ENCODE measurements at regions not wholly inside any gene's neighbourhood (a gene's known extent, or its start where the extent isn't known, plus 50 kb on each side); places are given as distances from the start of the nearest gene placed in this dataset.

- no peak for DNase-seq (ENCODE audit: low read depth in 1 of 2, low spot score in 1 of 2)
Measured at GRCh38 chr2:217182926-217183325, 323.1 kb upstream of the TNP1 start.

DNA sequence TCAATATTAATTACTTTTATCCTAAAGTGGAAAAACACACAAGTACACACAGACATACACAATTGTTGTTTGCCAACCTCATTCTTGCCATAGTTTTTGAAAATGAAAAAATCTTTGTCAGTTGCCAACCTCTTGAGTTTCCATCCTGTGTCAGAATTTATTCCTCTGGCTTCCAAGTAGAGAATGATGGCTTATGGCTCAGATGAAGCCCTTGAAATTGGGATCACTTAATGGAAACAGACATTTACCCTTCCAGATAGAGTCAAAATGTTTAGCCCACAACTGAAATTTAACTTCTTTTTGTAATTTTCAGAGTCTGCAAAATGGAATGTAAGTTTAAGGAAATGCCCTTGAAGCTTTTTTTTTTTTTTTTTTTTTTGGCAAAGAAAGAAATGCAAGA, 321.6 kb upstream of the TNP1 start:
- DNase-seq (ENCODE audit: low read depth in 1 of 2, low spot score in 1 of 2) = no peak

DNA sequence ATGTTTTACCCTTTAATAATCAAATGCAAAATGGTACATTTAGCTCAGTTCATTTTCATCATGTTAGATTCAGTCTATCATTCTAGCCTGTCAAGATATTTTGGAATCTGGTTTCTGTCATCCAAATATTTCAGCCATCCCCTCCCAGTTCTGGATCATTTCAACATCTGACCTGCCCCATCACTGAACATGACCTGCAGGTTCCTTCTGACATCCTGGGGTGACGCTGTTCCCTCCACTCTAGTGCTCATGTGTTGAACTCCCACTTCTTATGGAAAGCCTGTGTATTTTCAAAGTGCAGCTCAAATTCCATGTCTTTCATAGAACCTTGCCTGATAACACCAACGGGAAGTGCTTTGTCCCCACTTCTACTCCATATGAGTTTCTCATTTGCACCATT, 320.0 kb upstream of the TNP1 start:
- no peak for DNase-seq (ENCODE audit: low read depth in 1 of 2, low spot score in 1 of 2)

DNA sequence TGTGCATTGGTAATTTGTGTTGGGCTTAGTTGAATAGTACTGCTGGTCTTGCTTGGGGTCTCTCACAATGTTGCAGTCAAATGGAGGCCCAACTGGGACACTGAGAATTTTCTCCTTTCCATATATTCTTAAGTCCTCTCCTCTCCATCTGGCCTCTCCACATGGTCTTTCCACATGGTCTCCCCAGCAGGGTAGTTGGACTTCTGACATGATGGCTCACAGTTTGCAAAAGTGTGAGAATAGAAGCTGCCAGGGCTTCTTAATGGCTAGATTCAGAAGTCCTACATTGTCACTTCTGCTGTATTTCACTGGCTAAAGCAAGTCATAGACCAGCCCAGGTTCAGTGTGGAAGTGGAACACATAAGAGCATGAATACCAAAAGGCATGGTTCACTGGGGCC, 318.5 kb upstream of the TNP1 start:
- no peak for DNase-seq (ENCODE audit: low read depth in 1 of 2, low spot score in 1 of 2)

DNA sequence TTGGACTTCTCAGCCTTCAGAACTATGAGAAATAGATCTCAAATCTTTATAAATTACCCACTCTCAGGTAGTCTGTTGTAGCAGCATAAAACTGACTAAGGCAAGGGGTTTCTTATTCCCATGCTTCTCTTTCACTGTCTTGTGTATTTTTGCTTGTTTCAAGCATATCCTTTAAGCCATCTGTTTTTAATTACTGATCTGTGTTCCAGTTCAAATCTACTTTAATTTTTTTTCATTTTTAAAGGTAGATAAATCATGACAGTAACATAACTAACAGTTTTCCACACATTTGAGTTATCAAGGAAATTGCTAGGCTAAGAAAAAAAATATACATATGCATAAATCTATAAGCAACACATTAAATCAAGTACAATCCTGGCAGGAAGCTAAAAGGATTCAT, 317.9 kb upstream of the TNP1 start:
- DNase-seq (ENCODE audit: low read depth in 1 of 2, low spot score in 1 of 2) = no peak

GRCh38 chr2:217171874-217172273, 312.0 kb upstream of the TNP1 start:
- no peak for DNase-seq (ENCODE audit: low read depth in 1 of 2, low spot score in 1 of 2)

DNA sequence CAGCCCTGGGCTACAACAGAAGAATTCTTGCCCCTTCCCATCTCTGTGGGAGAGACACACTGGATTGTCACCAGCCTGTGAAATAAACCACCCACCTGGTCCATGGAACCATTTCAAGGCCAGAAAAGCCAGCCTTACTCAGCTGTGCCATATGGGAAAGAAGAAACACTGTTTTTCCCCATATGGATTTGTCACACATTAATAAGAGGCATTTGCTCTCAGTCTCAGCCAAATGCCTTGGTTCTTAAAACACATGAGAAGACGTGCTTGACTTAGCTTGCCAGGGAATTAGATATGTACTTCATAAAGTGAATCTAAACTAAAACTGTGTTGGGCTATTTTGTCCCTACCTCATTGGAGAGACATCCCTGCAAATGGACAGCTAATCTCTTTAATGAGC, 308.6 kb upstream of the TNP1 start:
- no peak for DNase-seq (ENCODE audit: low read depth in 1 of 2, low spot score in 1 of 2)

- no peak for DNase-seq (ENCODE audit: low read depth in 1 of 2, low spot score in 1 of 2)
Measured at GRCh38 chr2:217167531-217167930, 307.7 kb upstream of the TNP1 start.

DNA sequence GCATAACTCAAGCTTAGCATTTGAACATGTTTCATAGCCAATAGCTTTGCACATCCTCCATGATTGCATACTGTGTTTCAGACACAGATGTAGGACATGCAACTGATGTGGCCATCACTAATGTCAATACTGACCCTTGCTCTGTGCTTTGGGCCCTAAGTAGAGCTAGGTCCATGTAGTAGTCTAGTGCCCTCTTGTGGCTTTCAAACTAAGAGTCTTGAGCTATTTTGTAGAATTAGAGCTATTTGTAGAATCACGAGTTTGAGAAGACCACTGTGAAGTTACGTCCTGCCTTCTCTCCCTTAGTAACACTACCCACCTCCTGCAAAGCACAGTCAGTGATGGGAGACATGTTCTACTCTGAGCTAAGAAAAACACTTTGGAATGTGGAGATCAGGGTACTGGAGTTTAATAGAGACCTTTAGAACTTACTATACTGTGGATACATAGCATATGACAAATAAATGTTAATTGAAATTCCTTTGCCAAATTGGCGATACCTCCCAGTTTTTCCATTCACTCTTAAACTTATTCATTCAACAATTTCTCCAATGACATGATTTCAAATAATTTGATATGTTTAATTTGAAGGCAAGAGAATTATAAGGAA, 306.5 kb upstream of the TNP1 start:
- no peak for DNase-seq (ENCODE audit: low read depth in 1 of 2, low spot score in 1 of 2)

- no peak for DNase-seq (ENCODE audit: low read depth in 1 of 2, low spot score in 1 of 2)
Measured at GRCh38 chr2:217165547-217165946, 305.7 kb upstream of the TNP1 start.

GRCh38 chr2:217163987-217164386, 304.1 kb upstream of the TNP1 start:
- no peak for DNase-seq (ENCODE audit: low read depth in 1 of 2, low spot score in 1 of 2)

DNA sequence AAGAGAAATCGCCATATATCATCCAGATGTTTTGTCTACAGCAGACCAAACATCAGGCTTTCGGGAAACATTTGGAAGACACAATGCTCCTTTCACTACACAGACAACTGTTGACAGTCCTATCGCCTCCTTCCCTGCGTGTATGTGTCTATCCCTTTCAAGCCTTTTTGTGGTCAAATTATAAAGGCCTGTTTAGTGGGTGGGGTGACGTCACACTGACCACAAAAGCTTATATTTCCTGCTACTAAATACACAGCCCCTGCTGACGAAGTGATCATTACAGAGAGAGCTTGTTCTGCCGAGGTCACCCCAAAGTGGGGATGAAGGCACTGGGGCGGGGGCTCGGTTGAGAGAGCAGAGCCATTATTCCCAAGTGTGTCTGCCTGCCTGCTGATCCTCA, 302.7 kb upstream of the TNP1 start:
- DNase-seq (ENCODE audit: low read depth in 1 of 2, low spot score in 1 of 2) = no peak

DNA sequence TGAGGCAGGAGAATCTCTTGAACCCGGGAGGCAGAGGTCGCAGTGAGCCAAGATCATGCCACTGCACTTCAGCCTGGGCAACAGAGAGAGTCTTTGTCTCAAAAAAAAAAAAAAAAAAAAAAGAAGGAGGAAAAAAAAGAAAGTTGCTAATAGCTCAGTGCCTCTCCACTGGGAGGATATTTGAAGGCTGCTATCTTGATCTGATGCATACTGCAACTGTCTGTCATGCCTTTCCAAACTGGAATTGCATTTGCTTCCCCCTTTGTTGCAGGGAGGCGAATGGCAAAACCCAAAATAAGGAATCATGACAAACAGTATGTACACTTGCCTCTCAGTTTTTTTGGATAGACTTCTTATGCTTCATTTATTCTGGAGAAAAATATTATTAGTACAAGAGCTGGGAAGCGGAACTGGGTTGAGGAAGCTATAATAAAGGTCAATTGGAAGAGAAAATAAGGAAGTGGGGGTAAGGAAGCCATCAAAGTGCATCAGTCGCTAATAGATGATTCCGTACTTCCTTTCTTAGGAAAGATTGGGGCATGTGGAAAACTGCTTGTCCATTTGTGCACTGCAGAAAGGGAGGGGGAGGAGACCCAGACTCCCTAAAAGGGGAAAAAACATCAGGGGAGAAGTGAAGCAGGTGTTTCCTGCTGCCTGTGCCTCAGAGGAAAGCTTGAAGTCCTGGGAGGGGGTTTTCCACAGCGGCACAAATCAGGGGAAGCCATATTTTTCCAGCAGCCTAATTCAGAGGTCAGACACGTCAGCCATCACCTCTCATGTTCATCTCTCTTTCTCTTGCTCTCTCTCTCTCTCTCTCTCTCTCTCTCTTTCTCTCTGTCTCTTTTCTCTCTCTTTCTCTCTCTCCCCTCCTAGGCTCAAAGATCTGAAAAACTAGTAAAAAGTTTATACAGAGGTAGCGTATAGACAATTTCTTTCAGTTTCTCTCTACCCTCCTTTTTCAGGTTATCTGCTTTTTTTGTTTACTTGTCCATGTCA, 301.4 kb upstream of the TNP1 start:
- no peak for DNase-seq (ENCODE audit: low read depth in 1 of 2, low spot score in 1 of 2)

GRCh38 chr2:217160103-217160743, 300.4 kb upstream of the TNP1 start:
- no peak for DNase-seq (ENCODE audit: low read depth in 1 of 2, low spot score in 1 of 2)

DNA sequence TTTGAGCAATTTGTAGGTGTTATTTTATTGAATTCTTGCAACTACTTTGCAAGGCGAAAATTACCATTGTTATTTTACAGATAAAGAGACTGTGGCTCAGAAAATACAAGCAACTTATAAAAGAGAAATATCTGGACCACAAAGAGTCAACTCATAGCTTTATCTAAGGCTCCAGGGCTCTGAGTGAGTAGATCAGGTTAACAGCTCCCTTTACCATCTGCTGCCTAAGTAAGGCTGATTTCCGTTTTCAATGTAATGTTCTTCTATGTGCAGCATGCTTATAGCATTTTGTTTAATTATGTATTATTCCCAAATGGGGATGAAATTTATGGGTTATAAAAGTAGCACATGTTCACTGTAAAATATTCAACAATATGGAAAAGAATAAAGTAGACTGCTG, 299.1 kb upstream of the TNP1 start:
- DNase-seq (ENCODE audit: low read depth in 1 of 2, low spot score in 1 of 2) = no peak

GRCh38 chr2:217157581-217157980, 297.7 kb upstream of the TNP1 start:
- DNase-seq (ENCODE audit: low read depth in 1 of 2, low spot score in 1 of 2) = no peak

DNA sequence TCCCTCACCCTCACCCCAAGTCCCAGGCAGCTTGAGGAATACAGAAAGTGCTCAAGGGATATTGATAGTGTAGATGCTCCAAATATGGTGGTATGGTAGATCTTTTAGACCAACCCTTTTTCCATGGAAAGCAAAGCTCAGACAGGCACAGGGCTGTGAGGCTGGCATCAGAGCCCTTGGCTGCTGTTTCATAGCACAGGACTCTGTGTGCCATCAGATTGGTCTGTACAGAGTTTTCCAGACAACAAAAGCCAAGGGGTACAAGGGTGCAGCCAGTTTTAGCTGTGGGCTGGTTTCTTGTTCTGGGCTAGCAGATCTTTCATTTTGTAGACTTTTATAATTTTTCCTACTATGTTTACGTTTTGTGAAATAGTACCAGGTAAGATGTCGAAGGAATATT, 296.9 kb upstream of the TNP1 start:
- DNase-seq (ENCODE audit: low read depth in 1 of 2, low spot score in 1 of 2) = no peak

GRCh38 chr2:217154923-217155322, 295.1 kb upstream of the TNP1 start:
- no peak for DNase-seq (ENCODE audit: low read depth in 1 of 2, low spot score in 1 of 2)

GRCh38 chr2:217153510-217153909, 293.6 kb upstream of the TNP1 start:
- no peak for DNase-seq (ENCODE audit: low read depth in 1 of 2, low spot score in 1 of 2)

- no peak for DNase-seq (ENCODE audit: low read depth in 1 of 2, low spot score in 1 of 2)
Measured at GRCh38 chr2:217152831-217153230, 293.0 kb upstream of the TNP1 start.

DNA sequence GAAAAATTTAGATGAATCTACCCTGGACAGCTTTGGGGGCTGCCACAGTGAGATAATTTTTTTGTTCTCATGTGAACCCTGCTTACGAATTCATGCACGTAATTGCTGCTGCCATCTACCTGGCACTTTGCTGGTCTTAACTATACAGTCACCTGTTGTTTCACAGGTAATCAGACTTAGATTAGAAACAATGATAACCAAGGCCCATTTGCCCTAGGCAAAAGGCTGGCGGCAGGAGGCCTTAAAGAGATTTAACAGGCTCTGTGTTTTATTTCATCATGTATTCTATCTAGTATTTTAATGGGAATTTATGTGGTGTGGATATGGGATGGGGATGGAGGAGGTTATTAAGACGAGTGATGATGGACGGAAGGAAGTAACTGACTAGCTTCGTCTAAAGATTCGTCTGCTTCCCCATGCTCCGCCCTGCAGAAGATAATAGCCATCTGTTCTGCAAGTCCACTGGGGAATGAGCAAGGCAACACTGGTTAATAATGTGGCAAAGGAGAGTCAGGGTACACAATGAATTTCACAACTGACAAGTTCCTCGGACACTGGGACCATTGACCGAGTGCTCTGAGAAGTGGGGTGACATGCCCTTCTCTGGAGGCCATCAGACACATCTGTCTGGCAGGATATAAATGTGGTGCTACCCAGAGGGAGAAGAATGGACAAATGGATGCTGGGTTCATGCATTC, 291.8 kb upstream of the TNP1 start:
- no peak for DNase-seq (ENCODE audit: low read depth in 1 of 2, low spot score in 1 of 2)

GRCh38 chr2:217150236-217150635, 290.4 kb upstream of the TNP1 start:
- DNase-seq (ENCODE audit: low read depth in 1 of 2, low spot score in 1 of 2) = no peak

Measured in activated CD4-positive, alpha-beta T cell treated with anti-CD3 and anti-CD28 coated beads, Interleukin-2, amount 50 U/mL, for 24 hours (primary cell).